GM12873 (cell line): ENCODE measurements at regions not wholly inside any gene's neighbourhood (a gene's known extent, or its start where the extent isn't known, plus 50 kb on each side); places are given as distances from the start of the nearest gene placed in this dataset.

Experiments
- CTCF ChIP-seq: IDR thresholded peaks from 2 replicates; pipeline ENCODE4 v1.5.1; 2012; ENCODE audit warnings: low read depth, mild to moderate bottlenecking, moderate library complexity, low read length, control low read depth; ENCODE audit not compliant: insufficient read depth; ENCODE audit errors: missing control alignments

- no peak for TF ChIP-seq CTCF
These were observed 601.0 kb downstream of the FGF9 start for GRCh38 chr13:22271903-22272302.

GRCh38 chr13:22275393-22275792, 604.5 kb downstream of the FGF9 start:
- TF ChIP-seq CTCF = no peak

- TF ChIP-seq CTCF = no peak
These were observed 605.7 kb downstream of the FGF9 start for GRCh38 chr13:22276616-22277015.

GRCh38 chr13:22278336-22278929, 607.6 kb downstream of the FGF9 start:
- peak; percentile 59 for TF ChIP-seq CTCF

GRCh38 chr13:22285867-22286266, 615.0 kb downstream of the FGF9 start:
- TF ChIP-seq CTCF = no peak

GRCh38 chr13:22286338-22286737, 615.5 kb downstream of the FGF9 start:
- no peak for TF ChIP-seq CTCF

GRCh38 chr13:22287343-22287920, 616.6 kb downstream of the FGF9 start:
- no peak for TF ChIP-seq CTCF
